ELF-1 (cell line): ENCODE measurements at regions not wholly inside any gene's neighbourhood (a gene's known extent, or its start where the extent isn't known, plus 50 kb on each side); places are given as distances from the start of the nearest gene placed in this dataset.
A peak's percentile ranks its signal among the peaks of the same experiment; 100 is the strongest.

ENCODE experiments used
- DNase-seq: peaks from one replicate; pipeline ENCODE4 v3.0.0-alpha.2; 2016; ENCODE audit warnings: low read depth, low spot score

DNA sequence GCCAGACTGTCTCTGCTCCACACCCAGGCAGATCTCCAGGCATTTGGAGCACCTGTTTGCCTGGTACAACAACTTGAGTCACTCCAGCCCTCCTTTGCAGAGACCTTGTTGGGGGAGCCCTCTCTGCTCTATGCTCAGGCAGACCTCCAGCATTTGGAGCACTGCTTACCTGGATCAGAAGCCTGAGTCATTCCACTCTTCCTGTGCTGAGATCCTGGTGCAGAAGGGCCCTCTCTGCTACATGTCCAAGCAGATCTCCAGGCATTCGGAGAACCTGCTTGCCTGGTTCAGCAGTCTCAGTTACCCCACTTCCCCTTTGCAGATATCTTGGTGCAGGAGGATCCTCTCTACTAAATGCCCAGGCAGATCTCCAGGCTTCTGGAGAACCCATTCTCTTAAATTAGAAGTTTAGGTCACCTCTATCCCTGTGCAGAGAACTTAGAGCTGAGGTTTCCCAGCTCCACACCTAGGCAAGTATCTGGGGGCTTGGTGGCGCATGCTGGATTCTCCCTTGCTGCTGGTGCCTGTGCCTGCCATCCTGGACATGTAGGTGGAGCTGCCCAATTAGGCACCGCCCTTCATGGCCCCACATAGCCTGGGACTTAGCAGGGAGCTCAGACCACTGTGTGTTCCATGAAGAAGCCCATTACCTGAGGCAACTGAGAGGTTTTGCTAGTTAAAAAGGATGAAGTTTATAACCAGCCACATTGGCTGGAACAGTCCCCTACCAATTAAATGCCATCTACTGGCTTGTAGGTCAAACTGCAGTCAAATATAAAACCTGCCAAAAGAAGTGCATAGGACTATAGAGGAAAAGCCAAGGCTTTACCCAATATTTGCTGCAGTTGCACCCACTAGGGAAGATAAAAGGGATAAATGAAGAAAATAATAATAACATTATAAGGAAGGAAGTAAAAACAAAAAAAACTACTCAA, 97.6 kb upstream of the SLITRK6 start:
- peak; percentile 3 for DNase-seq

DNA sequence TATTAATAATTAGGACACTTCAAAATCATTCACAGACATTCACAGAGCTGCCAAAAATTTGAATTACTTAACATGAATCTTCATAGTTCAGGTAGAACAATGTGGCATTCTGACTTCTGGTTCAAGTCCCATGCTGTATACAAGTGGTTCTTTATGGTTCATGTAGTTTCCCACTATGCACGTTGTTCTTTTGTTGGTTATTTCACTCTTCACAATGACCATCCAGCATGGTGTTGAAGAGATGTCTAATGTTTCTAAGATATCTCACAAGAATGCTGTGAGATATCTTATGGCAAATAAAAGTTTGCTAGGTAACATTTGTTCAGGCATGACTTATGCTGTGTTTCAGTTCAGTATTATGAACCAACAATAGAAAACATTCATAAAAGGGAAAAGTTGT, 88.2 kb upstream of the SLITRK6 start:
- no peak for DNase-seq

DNA sequence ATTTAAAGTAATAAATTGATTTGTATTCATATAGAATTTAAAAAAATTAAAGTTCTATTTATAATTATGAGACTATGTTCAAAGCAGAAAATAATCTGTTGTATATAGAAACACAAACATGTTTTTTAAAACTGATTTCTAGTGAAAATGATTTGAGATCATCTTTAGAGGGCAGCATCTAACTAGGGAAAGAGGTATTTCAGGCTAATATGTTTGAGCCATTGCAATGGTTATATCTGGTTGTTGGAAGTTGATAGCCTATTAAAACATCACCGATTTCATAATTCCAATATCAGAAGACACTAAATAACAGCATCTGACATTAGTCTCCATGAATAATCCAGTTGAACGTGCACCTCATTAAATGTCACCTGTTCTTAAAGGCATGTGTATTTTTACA, 79.8 kb upstream of the SLITRK6 start:
- DNase-seq = no peak

DNA sequence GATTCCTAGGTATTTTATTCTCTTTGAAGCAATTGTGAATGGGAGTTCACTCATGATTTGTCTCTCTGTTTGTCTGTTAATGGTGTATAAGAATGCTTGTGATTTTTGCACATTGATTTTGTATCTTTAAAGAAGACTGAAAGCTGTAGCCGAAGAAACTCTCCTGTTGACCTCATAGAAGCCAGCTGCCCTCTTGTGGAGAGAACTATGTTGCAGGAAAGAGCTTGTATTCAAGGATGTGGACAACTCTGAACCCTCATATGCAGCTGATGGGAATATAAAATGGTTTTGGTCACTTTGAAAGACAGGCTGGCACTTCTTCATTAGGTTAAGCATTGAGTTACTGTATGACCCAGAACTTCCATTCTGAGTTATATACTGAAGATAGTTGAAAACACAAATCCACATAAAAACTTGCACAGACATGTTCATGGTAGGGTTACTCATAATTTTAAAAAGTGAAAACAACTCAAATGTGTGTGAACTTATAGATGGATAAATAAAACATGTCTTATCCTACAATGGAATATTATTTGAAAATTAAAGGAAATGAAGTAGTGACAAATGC, 65.8 kb upstream of the SLITRK6 start:
- peak; percentile 8 for DNase-seq

DNA sequence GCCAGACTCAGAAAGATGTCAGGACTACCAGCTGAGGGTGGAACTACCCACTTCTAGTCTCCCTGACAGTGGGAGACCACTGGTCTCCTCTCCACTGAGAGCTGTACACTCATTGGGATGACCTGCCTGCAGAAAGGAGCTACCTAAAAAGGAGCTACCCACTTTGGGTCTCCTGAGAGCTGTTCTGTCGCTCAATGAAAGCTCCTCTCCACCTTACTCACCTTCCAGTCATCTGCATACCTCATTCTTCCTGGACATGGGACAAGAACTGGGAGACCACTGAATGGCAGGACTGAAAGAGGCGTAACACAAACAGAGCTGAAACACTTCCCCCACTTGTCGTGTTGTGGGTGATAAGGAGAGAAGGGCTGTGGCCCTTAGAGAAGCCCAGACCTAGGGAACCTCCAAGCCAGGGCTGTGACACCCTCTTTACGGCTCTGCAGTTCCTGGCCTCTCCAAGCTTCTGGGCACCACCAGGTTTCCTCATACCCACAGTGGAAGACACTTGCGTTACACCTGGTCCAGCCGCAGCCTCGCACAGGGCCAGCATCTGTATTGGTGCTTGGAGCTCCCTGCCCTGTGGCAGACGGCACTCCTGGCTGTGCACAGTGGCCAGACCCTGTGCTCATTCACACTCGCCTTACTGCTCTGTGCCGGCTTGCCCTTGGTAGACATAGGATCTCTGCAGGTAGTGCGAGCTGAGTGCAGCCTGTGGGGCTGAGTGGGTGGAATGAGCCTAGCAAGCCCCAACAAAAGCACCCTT, 54.9 kb upstream of the SLITRK6 start:
- no peak for DNase-seq

DNA sequence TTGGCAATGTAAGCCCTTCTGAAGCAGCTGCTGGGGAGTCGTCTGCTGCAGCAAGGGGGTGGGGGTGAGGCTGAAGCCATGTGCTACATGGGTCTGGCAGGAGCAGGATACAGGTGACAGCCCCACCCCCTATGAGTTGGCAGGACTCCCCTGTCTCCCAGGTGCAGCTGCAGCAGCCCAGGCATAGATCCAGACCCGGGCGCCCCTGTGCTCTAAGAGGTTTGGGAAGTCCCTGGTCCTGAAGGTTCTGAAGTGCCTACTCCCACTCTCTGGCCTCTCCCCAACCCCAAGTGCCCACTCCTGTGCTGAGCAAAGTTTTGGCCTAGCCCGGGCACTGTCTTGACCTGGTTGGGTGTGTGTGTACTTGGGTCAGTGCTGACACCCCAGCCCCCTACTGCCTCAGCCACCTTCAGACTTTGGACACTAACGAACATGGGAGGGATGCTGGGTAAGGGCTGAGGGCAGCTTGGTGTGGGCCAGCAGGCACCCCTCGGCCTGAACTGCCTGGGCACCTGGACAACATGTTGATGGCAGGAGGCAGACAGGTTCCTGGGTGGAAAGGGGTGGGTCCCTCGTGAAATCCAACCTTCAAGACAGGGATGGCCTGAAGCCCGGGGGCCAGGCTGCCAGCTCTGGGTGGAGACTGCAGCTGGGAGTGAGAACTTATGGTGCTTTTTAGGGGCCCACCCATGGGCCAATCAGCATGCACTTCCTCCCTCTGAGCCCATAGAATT, 54.1 kb upstream of the SLITRK6 start:
- no peak for DNase-seq
